Suprapubic skin (tissue), 4 donors: ENCODE measurements at regions not wholly inside any gene's neighbourhood (a gene's known extent, or its start where the extent isn't known, plus 50 kb on each side); places are given as distances from the start of the nearest gene placed in this dataset.

Source experiments
- DNase-seq, 2 donors: peaks; one replicate each; pipeline ENCODE4 v3.0.0-alpha.2; 2019; ENCODE audit warnings: low spot score in 2 of 2
- H3K27ac ChIP-seq: fragments of 200-600 bp; sonication (generic); one replicate; pipeline ENCODE4 v1.5.1; 2019
- H3K27me3 ChIP-seq: fragments of 200-600 bp; sonication (generic); one replicate; pipeline ENCODE4 v1.5.1; 2019
- H3K36me3 ChIP-seq: fragments of 200-600 bp; sonication (generic); one replicate; pipeline ENCODE4 v1.5.1; 2019
- H3K4me1 ChIP-seq: fragments of 200-600 bp; sonication (generic); one replicate; pipeline ENCODE4 v1.5.1; 2019
- H3K4me3 ChIP-seq: fragments of 200-600 bp; sonication (generic); one replicate; pipeline ENCODE4 v1.5.1; 2019; ENCODE audit warnings: mild to moderate bottlenecking
- H3K9me3 ChIP-seq: fragments of 200-600 bp; sonication (generic); one replicate; pipeline ENCODE4 v1.5.1; 2019
- EP300 ChIP-seq: sonication (generic); formaldehyde crosslinking; IDR thresholded peaks from one replicate; pipeline ENCODE4 v1.6.1; 2017; ENCODE audit warnings: antibody characterized with exemption
- POLR2A ChIP-seq, 2 donors: fragments of 450-650 bp; IDR thresholded peaks; one replicate each; pipeline ENCODE4 v1.6.1; 2017; ENCODE audit warnings: antibody characterized with exemption in 2 of 2, mild to moderate bottlenecking in 2 of 2, moderate library complexity in 2 of 2
- POLR2AphosphoS5 ChIP-seq, 3 donors: sonication (generic); formaldehyde crosslinking; IDR thresholded peaks; one replicate each; pipeline ENCODE4 v1.6.1; 2017; ENCODE audit warnings: antibody characterized with exemption in 3 of 3
- WGBS: methylation state at CpG from one replicate; pipeline ENCODE4 v1.1.5; 2018; 5-methylcytosine and 5-hydroxymethylcytosine counted together
- TF ChIP-seq, protein P1 (sequence below), 2 donors: fragments of 200-600 bp in 1 of 2; fragments of 450-650 bp in 1 of 2; sonication (generic) in 1 of 2; IDR thresholded peaks; one replicate each; pipeline ENCODE4 v1.5.1; 2016 to 2019; ENCODE audit warnings: antibody characterized with exemption in 2 of 2, mild to moderate bottlenecking in 1 of 2, moderate library complexity in 1 of 2

- Histone ChIP-seq H3K9me3 (no peaks in the 10 kb centered on the region), H3K4me3 (no peak overlapping the region), H3K27ac (no peak overlapping the region), H3K27me3 (no peaks in the 10 kb centered on the region), H3K4me1 (no peaks in the 10 kb centered on the region), H3K36me3 (no peaks in the 10 kb centered on the region)
- WGBS: 70% methylated on average over 3 of the region's 3 CpGs
- no peak for DNase-seq
- no peak for TF ChIP-seq POLR2A (IDR thresholded peaks at IDR 0.05)
- no peak for TF ChIP-seq POLR2AphosphoS5 (IDR thresholded peaks at IDR 0.05)
- no peak for TF ChIP-seq EP300
- TF ChIP-seq, protein P1, sequence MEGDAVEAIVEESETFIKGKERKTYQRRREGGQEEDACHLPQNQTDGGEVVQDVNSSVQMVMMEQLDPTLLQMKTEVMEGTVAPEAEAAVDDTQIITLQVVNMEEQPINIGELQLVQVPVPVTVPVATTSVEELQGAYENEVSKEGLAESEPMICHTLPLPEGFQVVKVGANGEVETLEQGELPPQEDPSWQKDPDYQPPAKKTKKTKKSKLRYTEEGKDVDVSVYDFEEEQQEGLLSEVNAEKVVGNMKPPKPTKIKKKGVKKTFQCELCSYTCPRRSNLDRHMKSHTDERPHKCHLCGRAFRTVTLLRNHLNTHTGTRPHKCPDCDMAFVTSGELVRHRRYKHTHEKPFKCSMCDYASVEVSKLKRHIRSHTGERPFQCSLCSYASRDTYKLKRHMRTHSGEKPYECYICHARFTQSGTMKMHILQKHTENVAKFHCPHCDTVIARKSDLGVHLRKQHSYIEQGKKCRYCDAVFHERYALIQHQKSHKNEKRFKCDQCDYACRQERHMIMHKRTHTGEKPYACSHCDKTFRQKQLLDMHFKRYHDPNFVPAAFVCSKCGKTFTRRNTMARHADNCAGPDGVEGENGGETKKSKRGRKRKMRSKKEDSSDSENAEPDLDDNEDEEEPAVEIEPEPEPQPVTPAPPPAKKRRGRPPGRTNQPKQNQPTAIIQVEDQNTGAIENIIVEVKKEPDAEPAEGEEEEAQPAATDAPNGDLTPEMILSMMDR (IDR thresholded peaks at IDR 0.05): no peak
Measured at GRCh38 chr12:92330654-92331053, 185.0 kb upstream of the BTG1 start.

GRCh38 chr12:92326877-92327276 lies 181.2 kb upstream of the BTG1 start:
- no peak for DNase-seq
- Histone ChIP-seq H3K9me3 (no peaks in the 10 kb centered on the region), H3K27ac (no peak overlapping the region), H3K36me3 (no peaks in the 10 kb centered on the region), H3K4me1 (no peaks in the 10 kb centered on the region), H3K27me3 (no peaks in the 10 kb centered on the region), H3K4me3 (no peak overlapping the region)
- 91% methylated on average over 5 of the region's 5 CpGs for WGBS
- TF ChIP-seq EP300: no peak
- TF ChIP-seq, protein P1 (IDR thresholded peaks at IDR 0.05): no peak
- no peak for TF ChIP-seq POLR2A (IDR thresholded peaks at IDR 0.05)
- TF ChIP-seq POLR2AphosphoS5 (IDR thresholded peaks at IDR 0.05): no peak

GRCh38 chr12:92324849-92325500 lies 179.3 kb upstream of the BTG1 start:
- H3K4me3 ChIP-seq: no peak overlapping the region
- no peaks in the 10 kb centered on the region for H3K27me3 ChIP-seq
- no peak overlapping the region for H3K27ac ChIP-seq
- H3K9me3 ChIP-seq: no peaks in the 10 kb centered on the region
- 92% methylated on average over 3 of the region's 3 CpGs for WGBS
- TF ChIP-seq, protein P1 (IDR thresholded peaks at IDR 0.05): no peak
- TF ChIP-seq POLR2AphosphoS5 (IDR thresholded peaks at IDR 0.05): no peak
- no peak for TF ChIP-seq EP300
- TF ChIP-seq POLR2A (IDR thresholded peaks at IDR 0.05): no peak
- no peaks in the 10 kb centered on the region for H3K36me3 ChIP-seq
- no peak for DNase-seq
- no peaks in the 10 kb centered on the region for H3K4me1 ChIP-seq

GRCh38 chr12:92312463-92312964 lies 166.9 kb upstream of the BTG1 start:
- no peak overlapping the region for H3K27ac ChIP-seq
- 78% methylated on average over 2 of the region's 2 CpGs for WGBS
- no peaks in the 10 kb centered on the region for H3K27me3 ChIP-seq
- H3K4me3 ChIP-seq: no peak overlapping the region
- H3K9me3 ChIP-seq: no peaks in the 10 kb centered on the region
- H3K36me3 ChIP-seq: no peaks in the 10 kb centered on the region
- no peak for TF ChIP-seq POLR2AphosphoS5 (IDR thresholded peaks at IDR 0.05)
- H3K4me1 ChIP-seq: no peaks in the 10 kb centered on the region
- DNase-seq: no peak

GRCh38 chr12:92304371-92305055 lies 158.9 kb upstream of the BTG1 start:
- TF ChIP-seq EP300 (no peak), POLR2A (IDR thresholded peaks at IDR 0.05) (no peak)

GRCh38 chr12:92302041-92302829 lies 156.6 kb upstream of the BTG1 start:
- no peak for DNase-seq
- H3K36me3 ChIP-seq: no peaks in the 10 kb centered on the region
- no peak overlapping the region for H3K27ac ChIP-seq
- WGBS: 93% methylated on average over 4 of the region's 4 CpGs
- no peaks in the 10 kb centered on the region for H3K27me3 ChIP-seq
- TF ChIP-seq POLR2A (IDR thresholded peaks at IDR 0.05) (no peak), POLR2AphosphoS5 (IDR thresholded peaks at IDR 0.05) (no peak), EP300 (no peak)
- TF ChIP-seq, protein P1 (IDR thresholded peaks at IDR 0.05): no peak
- H3K4me1 ChIP-seq: peaks cover 5% of the 10 kb centered on the region
- H3K4me3 ChIP-seq: no peak overlapping the region
- H3K9me3 ChIP-seq: no peaks in the 10 kb centered on the region

More at GRCh38 chr12:92304371-92305055, 158.9 kb upstream of the BTG1 start:
- 51% methylated on average over 5 of the region's 5 CpGs for WGBS
- H3K9me3 ChIP-seq: no peaks in the 10 kb centered on the region
- H3K36me3 ChIP-seq: no peaks in the 10 kb centered on the region
- no peaks in the 10 kb centered on the region for H3K4me1 ChIP-seq
- no peak for DNase-seq
- H3K4me3 ChIP-seq: no peak overlapping the region
- H3K27me3 ChIP-seq: no peaks in the 10 kb centered on the region
- H3K27ac ChIP-seq: no peak overlapping the region
